Adrenal gland (tissue), 5 donors: ENCODE measurements at regions not wholly inside any gene's neighbourhood (a gene's known extent, or its start where the extent isn't known, plus 50 kb on each side); places are given as distances from the start of the nearest gene placed in this dataset.

ENCODE experiments used
- POLR2A ChIP-seq, 2 donors: fragments of 450-650 bp; IDR thresholded peaks; one replicate each; pipeline ENCODE4 v1.6.1; 2017; ENCODE audit warnings: antibody characterized with exemption in 2 of 2, mild to moderate bottlenecking in 2 of 2, moderate library complexity in 1 of 2
- TF ChIP-seq, protein P1 (sequence below), 6 experiments: fragments of 450-650 bp in 4 of 6; fragments of 200-600 bp in 2 of 6; sonication (generic) in 1 of 6; IDR thresholded peaks; 1 replicate in 5 of 6; 2 replicates in 1 of 6; pipeline versions ENCODE4 v1.5.1 to v1.8.0; 2016 to 2021; ENCODE audit warnings: antibody characterized with exemption in 6 of 6, mild to moderate bottlenecking in 2 of 6, moderate library complexity in 1 of 6
- donor health status: DM: no; HTN: no; CAD: no.

GRCh38 chr12:30110498-30110897 lies 326.8 kb upstream of the TMTC1 start:
- TF ChIP-seq, protein P1, sequence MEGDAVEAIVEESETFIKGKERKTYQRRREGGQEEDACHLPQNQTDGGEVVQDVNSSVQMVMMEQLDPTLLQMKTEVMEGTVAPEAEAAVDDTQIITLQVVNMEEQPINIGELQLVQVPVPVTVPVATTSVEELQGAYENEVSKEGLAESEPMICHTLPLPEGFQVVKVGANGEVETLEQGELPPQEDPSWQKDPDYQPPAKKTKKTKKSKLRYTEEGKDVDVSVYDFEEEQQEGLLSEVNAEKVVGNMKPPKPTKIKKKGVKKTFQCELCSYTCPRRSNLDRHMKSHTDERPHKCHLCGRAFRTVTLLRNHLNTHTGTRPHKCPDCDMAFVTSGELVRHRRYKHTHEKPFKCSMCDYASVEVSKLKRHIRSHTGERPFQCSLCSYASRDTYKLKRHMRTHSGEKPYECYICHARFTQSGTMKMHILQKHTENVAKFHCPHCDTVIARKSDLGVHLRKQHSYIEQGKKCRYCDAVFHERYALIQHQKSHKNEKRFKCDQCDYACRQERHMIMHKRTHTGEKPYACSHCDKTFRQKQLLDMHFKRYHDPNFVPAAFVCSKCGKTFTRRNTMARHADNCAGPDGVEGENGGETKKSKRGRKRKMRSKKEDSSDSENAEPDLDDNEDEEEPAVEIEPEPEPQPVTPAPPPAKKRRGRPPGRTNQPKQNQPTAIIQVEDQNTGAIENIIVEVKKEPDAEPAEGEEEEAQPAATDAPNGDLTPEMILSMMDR (IDR thresholded peaks at IDR 0.05), result no peak
- TF ChIP-seq POLR2A (IDR thresholded peaks at IDR 0.05), result no peak
